K562 (cell line): ENCODE measurements at regions not wholly inside any gene's neighbourhood (a gene's known extent, or its start where the extent isn't known, plus 50 kb on each side); places are given as distances from the start of the nearest gene placed in this dataset.

Experiments
- ATAC-seq: fragments of 200-7000 bp; cut with Tn5 transposase; 3 replicates; pipeline ENCODE4 v1.9.1; 2020; ENCODE audit warnings: moderate library complexity
- BruUV-seq: library from RNA; stranded (reverse); fragments of 400-500 nt; replicated peaks from 2 replicates; lab custom pipeline; 2021; lab: Mats Ljungman, UMichigan
- CTCF ChIA-PET: fragments of 300-600 bp; formaldehyde crosslinking; extraction: SDS; loops from one replicate; lab custom pipeline; 2021; ENCODE audit warnings: low intra/inter-chr PET ratio; lab: Yijun Ruan, JAX
- POLR2A ChIA-PET: fragments of 300-600, 350-650 bp; sonication (Branson Sonifier 250); formaldehyde crosslinking; extraction: SDS; loops from one replicate; lab custom pipeline; 2021; ENCODE audit warnings: antibody characterized with exemption, inconsistent platforms; lab: Yijun Ruan, JAX
- DNase-seq, 4 experiments: peaks; one replicate each; pipeline versions ENCODE4 v3.0.0 to v3.0.0-alpha.2; 2011 to 2018; ENCODE audit warnings: low spot score in 3 of 4, mixed read lengths in 3 of 4; ENCODE audit errors: extremely low read depth in 1 of 4
- FAIRE-seq: peaks from 2 replicates; lab custom pipeline; 2011; peaks lifted over from hg19 to GRCh38; lab: Jason Lieb, UNC
- H2AFZ ChIP-seq: 2 replicates; pipeline ENCODE4 v1.6.0; 2011; ENCODE audit warnings: low read depth, low read length, control low read depth, inconsistent platforms
- H3K27ac ChIP-seq: fragments of 200-600 bp; 3 replicates; pipeline ENCODE4 v1.8.0; 2011; ENCODE audit warnings: low read depth, mild to moderate bottlenecking, control low read depth, inconsistent platforms, low read length, moderate library complexity, mixed read lengths; ENCODE audit errors: extremely low read depth
- H3K27me3 ChIP-seq, 2 experiments: fragments of 300-600 bp in 1 of 2; 2 replicates in 1 of 2; 3 replicates in 1 of 2; pipeline versions ENCODE4 v1.6.0 to v1.8.0; 2011; ENCODE audit warnings: inconsistent platforms in 2 of 2, low read length in 2 of 2, mild to moderate bottlenecking in 1 of 2, mixed read lengths in 1 of 2, moderate library complexity in 1 of 2; ENCODE audit not compliant: control insufficient read depth in 2 of 2, insufficient read depth in 2 of 2
- H3K36me3 ChIP-seq: fragments of 300-600 bp; 3 replicates; pipeline ENCODE4 v1.8.0; 2011; ENCODE audit warnings: mild to moderate bottlenecking, low read length, inconsistent platforms; ENCODE audit not compliant: control insufficient read depth, insufficient read depth
- H3K4me1 ChIP-seq, 2 experiments: fragments of 200-600 bp in 1 of 2; replicated peaks in 1 of 2; 2 replicates in 1 of 2; 3 replicates in 1 of 2; pipeline versions ENCODE4 v1.5.1 to v1.8.0; 2011; ENCODE audit warnings: inconsistent platforms in 2 of 2, low read length in 2 of 2, mild to moderate bottlenecking in 1 of 2, mixed read lengths in 1 of 2, moderate library complexity in 1 of 2; ENCODE audit not compliant: control insufficient read depth in 2 of 2, insufficient read depth in 2 of 2
- H3K4me2 ChIP-seq: 2 replicates; pipeline ENCODE4 v1.6.1; 2011; ENCODE audit warnings: low read length, control low read depth, inconsistent platforms, mixed read lengths; ENCODE audit not compliant: insufficient read depth
- H3K4me3 ChIP-seq: fragments of 200-600 bp; sonication (generic), shearing (Covaris generic); 2 replicates; pipeline ENCODE4 v1.5.1; 2016; ENCODE audit warnings: control low read depth, inconsistent platforms
- H3K79me2 ChIP-seq: fragments of 200-600 bp; 3 replicates; pipeline ENCODE4 v1.8.0; 2011; ENCODE audit warnings: low read length, inconsistent platforms; ENCODE audit not compliant: control insufficient read depth, insufficient read depth
- H3K9ac ChIP-seq, 2 experiments: 2 replicates each; pipeline versions ENCODE4 v1.6.0 to v1.6.1; 2011; ENCODE audit warnings: low read depth in 2 of 2, low read length in 2 of 2, control low read depth in 1 of 2, inconsistent platforms in 1 of 2, mild to moderate bottlenecking in 1 of 2, mixed read lengths in 1 of 2; ENCODE audit not compliant: insufficient read depth in 1 of 2
- H3K9me1 ChIP-seq: one replicate; pipeline ENCODE4 v1.6.0; 2011; ENCODE audit warnings: inconsistent platforms, mild to moderate bottlenecking, low read length, moderate library complexity; ENCODE audit not compliant: control insufficient read depth, insufficient read depth
- H3K9me3 ChIP-seq: replicated peaks from 2 replicates; pipeline ENCODE4 v1.5.1; 2011; ENCODE audit warnings: low read depth, low read length, inconsistent platforms; ENCODE audit not compliant: control insufficient read depth, insufficient read depth
- H4K20me1 ChIP-seq: replicated peaks from 2 replicates; pipeline ENCODE4 v1.6.1; 2011; ENCODE audit warnings: low read length, inconsistent platforms, mixed read lengths; ENCODE audit not compliant: control insufficient read depth, insufficient read depth
- CUX1 ChIP-seq: fragments of 200-800 bp; sonication (Bioruptor generic); IDR thresholded peaks from 2 replicates; pipeline ENCODE4 v1.6.1; 2016; ENCODE audit warnings: missing genetic modification characterization, missing compliant biosample characterization
- ID3 ChIP-seq, 2 experiments: fragments of 250-450 bp in 1 of 2; fragments of 450-650 bp in 1 of 2; sonication (Bioruptor Pico) in 1 of 2; IDR thresholded peaks; 2 replicates each; pipeline versions ENCODE4 v1.6.1 to v1.8.0; 2016 to 2021; ENCODE audit warnings: mild to moderate bottlenecking in 2 of 2, moderate library complexity in 2 of 2, missing compliant biosample characterization in 1 of 2, missing genetic modification characterization in 1 of 2
- SRF ChIP-seq, 2 experiments: fragments of 250-450, 450-650 bp in 1 of 2; sonication (Bioruptor Pico) in 1 of 2; sonication (generic) in 1 of 2; formaldehyde crosslinking; IDR thresholded peaks; 2 replicates each; pipeline versions ENCODE4 v1.5.0 to v1.5.1; 2020 to 2022; ENCODE audit warnings: mild to moderate bottlenecking in 1 of 2, missing genetic modification reagents in 1 of 2
- WGBS: fragments of 100-300 bp; shearing (Covaris generic); methylation state at CpG from one replicate; pipeline ENCODE4 v1.1.6; 2016; ENCODE audit warnings: low coverage, mixed read lengths; ENCODE audit not compliant: insufficient coverage; ENCODE audit errors: missing lambda C conversion rate; 5-methylcytosine and 5-hydroxymethylcytosine counted together
- in situ Hi-C: fragments of 300-500 bp; cut with MboI; formaldehyde crosslinking; loops from 4 replicates; pipeline ENCODE4 v1.15.0; 2018; ENCODE audit warnings: inconsistent platforms, mixed read lengths
- intact Hi-C: fragments of 100-400 bp; cut with micrococcal nuclease; formaldehyde crosslinking; loops from 2 replicates; pipeline ENCODE4 v1.14.2; 2022

- Histone ChIP-seq H3K9me3 (no peaks in the 10 kb centered on the region), H2AFZ (no peak overlapping the region), H3K36me3 (no peaks in the 10 kb centered on the region), H4K20me1 (no peaks in the 10 kb centered on the region), H3K9ac (no peak overlapping the region), H3K4me2 (no peak overlapping the region), H3K27me3 (no peaks in the 10 kb centered on the region), H3K4me3 (no peak overlapping the region), H3K9me1 (no peaks in the 10 kb centered on the region), H3K27ac (no peak overlapping the region), H3K4me1 (no peaks in the 10 kb centered on the region), H3K79me2 (no peaks in the 10 kb centered on the region)
- ATAC-seq (no peak), FAIRE-seq (no peak), DNase-seq (no peak)
- TF ChIP-seq ID3 (CRISPR knock-in tag; IDR thresholded peaks at IDR 0.05) (no peak), ID3 (tag; IDR thresholded peaks at IDR 0.05) (no peak), CUX1 (CRISPR knock-in tag) (no peak), SRF (CRISPR knock-in tag; IDR thresholded peaks at IDR 0.05) (no peak)
- no TSS peak for BruUV-seq
- ChIA-PET POLR2A (no interaction called here), CTCF (no interaction called here)
- 4% methylated on average over 4 of the region's 4 CpGs for WGBS
- in situ Hi-C loops: no loop called here
- intact Hi-C loops: no loop called here
Observed at GRCh38 chr5:116961021-116961420, 386.4 kb upstream of the SEMA6A start.
